OCI-LY1 (cell line): ENCODE measurements at regions not wholly inside any gene's neighbourhood (a gene's known extent, or its start where the extent isn't known, plus 50 kb on each side); places are given as distances from the start of the nearest gene placed in this dataset.
A peak's percentile ranks its signal among the peaks of the same experiment; 100 is the strongest.

Source experiments
- H2AFZ ChIP-seq: fragments of 200-600 bp; sonication (generic), shearing (Covaris generic); 2 replicates; pipeline ENCODE4 v1.6.0; 2014; ENCODE audit warnings: antibody characterized with exemption, mild to moderate bottlenecking, low read length
- H3F3A ChIP-seq: fragments of 200-600 bp; sonication (generic), shearing (Covaris generic); 2 replicates; pipeline ENCODE4 v1.6.0; 2014; ENCODE audit warnings: mild to moderate bottlenecking, antibody characterized with exemption, low read length, moderate library complexity; ENCODE audit not compliant: insufficient read depth
- H3K27ac ChIP-seq: fragments of 200-600 bp; sonication (generic); 2 replicates; pipeline ENCODE4 v1.5.1; 2014; ENCODE audit warnings: low read length, mixed run types, mild to moderate bottlenecking, low read depth; ENCODE audit not compliant: poor library complexity, severe bottlenecking
- H3K27me3 ChIP-seq: fragments of 200-600 bp; sonication (generic); 2 replicates; pipeline ENCODE4 v1.6.0; 2014; ENCODE audit warnings: antibody characterized with exemption, mild to moderate bottlenecking, low read length, moderate library complexity; ENCODE audit not compliant: insufficient read depth
- H3K36me3 ChIP-seq: fragments of 200-600 bp; sonication (generic); 2 replicates; pipeline ENCODE4 v1.6.1; 2014; ENCODE audit warnings: mild to moderate bottlenecking, antibody characterized with exemption, low read length, moderate library complexity, mixed read lengths; ENCODE audit not compliant: insufficient read depth
- H3K4me1 ChIP-seq: fragments of 200-600 bp; sonication (generic); 2 replicates; pipeline ENCODE4 v1.5.1; 2014; ENCODE audit warnings: mild to moderate bottlenecking, low read length, moderate library complexity; ENCODE audit not compliant: insufficient read depth, severe bottlenecking
- H3K4me2 ChIP-seq: fragments of 200-600 bp; sonication (generic), shearing (Covaris generic); 2 replicates; pipeline ENCODE4 v1.6.1; 2014; ENCODE audit warnings: low read length
- H3K4me3 ChIP-seq: fragments of 200-600 bp; sonication (generic); 2 replicates; pipeline ENCODE4 v1.5.1; 2014; ENCODE audit warnings: low read length, low read depth, mild to moderate bottlenecking, mixed read lengths; ENCODE audit not compliant: poor library complexity, severe bottlenecking
- H3K79me2 ChIP-seq: fragments of 200-600 bp; shearing (Covaris generic); 2 replicates; pipeline ENCODE4 v1.6.1; 2016; ENCODE audit warnings: mixed run types, low read length, mixed read lengths; ENCODE audit not compliant: insufficient read depth
- H3K9ac ChIP-seq: fragments of 200-600 bp; sonication (generic), shearing (Covaris generic); 2 replicates; pipeline ENCODE4 v1.6.1; 2014; ENCODE audit warnings: mild to moderate bottlenecking, low read length, mixed read lengths
- H3K9me2 ChIP-seq: fragments of 200-600 bp; sonication (generic), shearing (Covaris generic); 2 replicates; pipeline ENCODE4 v1.6.1; 2014; ENCODE audit warnings: low read depth, mild to moderate bottlenecking, low read length, mixed read lengths
- H3K9me3 ChIP-seq: fragments of 200-600 bp; shearing (Covaris generic); 2 replicates; pipeline ENCODE4 v1.6.1; 2014; ENCODE audit warnings: low read length, mixed read lengths
- H4K20me1 ChIP-seq: fragments of 200-600 bp; sonication (generic), shearing (Covaris generic); 2 replicates; pipeline ENCODE4 v1.6.0; 2016; ENCODE audit warnings: mild to moderate bottlenecking, low read length; ENCODE audit not compliant: insufficient read depth
- EZH2 ChIP-seq: fragments of 200-600 bp; sonication (generic), shearing (Covaris generic); IDR thresholded peaks from 2 replicates; pipeline ENCODE4 v1.8.0; 2017; ENCODE audit warnings: borderline replicate concordance, mixed run types, mild to moderate bottlenecking, antibody characterized with exemption, low read length, moderate library complexity, mixed read lengths
- TF ChIP-seq, protein P1 (sequence below): fragments of 200-600 bp; sonication (generic), shearing (Covaris generic); IDR thresholded peaks from 2 replicates; pipeline ENCODE4 v1.5.1; 2017; ENCODE audit warnings: mild to moderate bottlenecking, antibody characterized with exemption, low read length, moderate library complexity, mixed read lengths

DNA sequence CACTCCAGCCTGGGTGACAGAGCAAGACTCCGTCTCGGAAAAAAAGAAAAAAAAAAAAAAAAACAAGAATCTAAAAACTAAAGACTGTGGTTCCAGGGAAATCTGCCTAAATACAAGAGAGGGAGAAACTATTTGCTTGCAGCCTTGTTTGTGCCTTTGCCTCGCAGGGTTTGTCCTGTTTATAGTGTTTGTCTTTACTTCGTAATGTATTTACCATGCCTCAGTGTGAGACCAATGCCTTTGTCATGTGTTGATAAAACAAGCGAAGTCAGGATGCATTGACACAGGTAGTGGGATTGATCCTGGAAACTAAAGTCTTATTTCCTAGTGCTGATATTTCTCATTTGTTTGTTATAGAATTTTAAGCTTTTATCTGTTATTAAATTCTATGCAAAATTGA lies 199.0 kb downstream of the EXOC5 start:
- Histone ChIP-seq H4K20me1 (no peaks in the 10 kb centered on the region), H3F3A (no peaks in the 10 kb centered on the region), H3K4me1 (no peaks in the 10 kb centered on the region), H3K9ac (no peak overlapping the region), H3K9me2 (no peaks in the 10 kb centered on the region), H2AFZ (no peak overlapping the region), H3K27me3 (no peaks in the 10 kb centered on the region), H3K27ac (no peak overlapping the region), H3K79me2 (no peaks in the 10 kb centered on the region), H3K9me3 (no peaks in the 10 kb centered on the region), H3K4me2 (no peak overlapping the region), H3K36me3 (no peaks in the 10 kb centered on the region), H3K4me3 (no peak overlapping the region)
- TF ChIP-seq, protein P1, sequence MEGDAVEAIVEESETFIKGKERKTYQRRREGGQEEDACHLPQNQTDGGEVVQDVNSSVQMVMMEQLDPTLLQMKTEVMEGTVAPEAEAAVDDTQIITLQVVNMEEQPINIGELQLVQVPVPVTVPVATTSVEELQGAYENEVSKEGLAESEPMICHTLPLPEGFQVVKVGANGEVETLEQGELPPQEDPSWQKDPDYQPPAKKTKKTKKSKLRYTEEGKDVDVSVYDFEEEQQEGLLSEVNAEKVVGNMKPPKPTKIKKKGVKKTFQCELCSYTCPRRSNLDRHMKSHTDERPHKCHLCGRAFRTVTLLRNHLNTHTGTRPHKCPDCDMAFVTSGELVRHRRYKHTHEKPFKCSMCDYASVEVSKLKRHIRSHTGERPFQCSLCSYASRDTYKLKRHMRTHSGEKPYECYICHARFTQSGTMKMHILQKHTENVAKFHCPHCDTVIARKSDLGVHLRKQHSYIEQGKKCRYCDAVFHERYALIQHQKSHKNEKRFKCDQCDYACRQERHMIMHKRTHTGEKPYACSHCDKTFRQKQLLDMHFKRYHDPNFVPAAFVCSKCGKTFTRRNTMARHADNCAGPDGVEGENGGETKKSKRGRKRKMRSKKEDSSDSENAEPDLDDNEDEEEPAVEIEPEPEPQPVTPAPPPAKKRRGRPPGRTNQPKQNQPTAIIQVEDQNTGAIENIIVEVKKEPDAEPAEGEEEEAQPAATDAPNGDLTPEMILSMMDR, result no peak
- no peak for TF ChIP-seq EZH2

DNA sequence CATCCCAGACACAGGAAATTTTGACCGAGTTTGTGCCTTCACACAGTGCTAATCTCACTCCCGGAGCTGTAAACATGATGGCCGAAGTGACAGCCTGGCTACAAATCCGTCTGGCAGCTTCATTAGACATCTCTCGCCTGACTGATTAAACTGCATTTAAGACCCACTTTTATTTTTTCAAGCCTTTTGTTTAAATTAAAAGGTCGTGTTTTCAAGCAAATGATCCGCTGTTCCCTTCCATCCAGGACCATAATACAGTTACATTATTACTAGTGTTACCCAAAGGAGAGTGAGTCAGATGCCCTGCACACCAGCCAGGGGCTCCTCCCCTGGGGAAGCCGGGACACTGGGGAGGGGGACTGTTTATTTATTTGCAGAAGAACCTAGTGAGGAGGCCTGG lies 200.2 kb downstream of the EXOC5 start:
- no peak overlapping the region for H3K9ac ChIP-seq
- H3K4me2 ChIP-seq, result no peak overlapping the region
- no peaks in the 10 kb centered on the region for H3K9me3 ChIP-seq
- H3F3A ChIP-seq, result no peaks in the 10 kb centered on the region
- H3K79me2 ChIP-seq, result no peaks in the 10 kb centered on the region
- H3K27me3 ChIP-seq, result no peaks in the 10 kb centered on the region
- H3K27ac ChIP-seq, result no peak overlapping the region
- no peaks in the 10 kb centered on the region for H3K36me3 ChIP-seq
- H2AFZ ChIP-seq, result no peak overlapping the region
- H3K9me2 ChIP-seq, result no peaks in the 10 kb centered on the region
- no peaks in the 10 kb centered on the region for H4K20me1 ChIP-seq
- no peaks in the 10 kb centered on the region for H3K4me1 ChIP-seq
- no peak overlapping the region for H3K4me3 ChIP-seq
- no peak for TF ChIP-seq EZH2
- TF ChIP-seq, protein P1, result no peak

DNA sequence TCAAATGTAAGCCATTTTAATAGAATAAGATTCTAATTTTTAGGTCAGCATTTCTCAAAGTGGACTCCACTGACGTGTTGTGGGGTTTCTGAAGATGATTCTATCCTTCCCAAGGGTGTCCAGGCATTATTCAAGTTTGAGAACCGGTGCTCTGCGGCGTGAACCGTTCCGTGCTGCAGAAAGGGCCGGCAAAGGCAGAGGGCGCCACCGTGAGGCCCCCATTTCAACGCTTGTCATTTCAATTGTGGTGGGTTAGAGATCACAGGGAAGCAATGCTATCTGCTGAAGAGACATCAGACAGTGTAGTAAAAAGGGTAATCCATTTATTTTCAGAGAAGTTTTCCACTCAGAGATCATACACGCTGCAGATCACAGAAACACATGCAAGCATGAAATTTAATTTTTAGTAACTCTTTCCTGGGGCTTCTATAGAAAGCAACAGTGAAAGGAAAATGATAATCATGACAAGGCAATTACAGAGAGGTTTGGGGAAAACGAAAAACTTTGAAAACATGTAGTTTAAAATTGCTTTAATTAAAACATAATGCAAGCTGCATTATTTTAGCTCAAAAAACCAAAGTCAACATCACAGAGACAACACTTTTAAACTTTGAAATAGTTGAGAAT lies 201.7 kb downstream of the EXOC5 start:
- H4K20me1 ChIP-seq, result no peaks in the 10 kb centered on the region
- TF ChIP-seq EZH2, result no peak
- TF ChIP-seq, protein P1, result peak; percentile 81
- no peak overlapping the region for H3K4me2 ChIP-seq
- H3K4me3 ChIP-seq, result no peak overlapping the region
- no peaks in the 10 kb centered on the region for H3F3A ChIP-seq
- no peaks in the 10 kb centered on the region for H3K36me3 ChIP-seq
- no peaks in the 10 kb centered on the region for H3K4me1 ChIP-seq
- H3K9me3 ChIP-seq, result no peaks in the 10 kb centered on the region
- no peak overlapping the region for H3K27ac ChIP-seq
- H2AFZ ChIP-seq, result no peak overlapping the region
- H3K79me2 ChIP-seq, result no peaks in the 10 kb centered on the region
- no peaks in the 10 kb centered on the region for H3K9me2 ChIP-seq
- no peaks in the 10 kb centered on the region for H3K27me3 ChIP-seq
- no peak overlapping the region for H3K9ac ChIP-seq
